ENCODE measurements at regions not wholly inside any gene's neighbourhood (a gene's known extent, or its start where the extent isn't known, plus 50 kb on each side); places are given as distances from the start of the nearest gene placed in this dataset.

GRCh38 chr12:33690562-33690961 lies 250.9 kb upstream of the SYT10 start:
- Histone ChIP-seq H3K79me2 (replicated peaks; ENCODE audit: insufficient read depth) (no peaks in the 10 kb centered on the region), H3K4me3 (no peak overlapping the region), H3K27me3 (ENCODE audit: insufficient read depth) (no peaks in the 10 kb centered on the region), H4K20me1 (replicated peaks; ENCODE audit: insufficient read depth) (no peaks in the 10 kb centered on the region), H2AFZ (no peak overlapping the region; the same call in 1 of the 2 replicates), H3K4me2 (no peak overlapping the region), H3K9me2 (ENCODE audit: insufficient read depth) (peaks cover 9% of the 10 kb centered on the region; the same call in 1 of the 2 replicates), H3K4me1 (ENCODE audit: insufficient read depth) (no peaks in the 10 kb centered on the region), H3K36me3 (ENCODE audit: insufficient read depth) (no peaks in the 10 kb centered on the region), H3F3A (replicated peaks; ENCODE audit: low read depth) (no peaks in the 10 kb centered on the region), H3K27ac (ENCODE audit: low read depth) (no peak overlapping the region)
- Mint-ChIP-seq H3K4me3 (no peak overlapping the region), H3K9me3 (peaks cover 3% of the 10 kb centered on the region; the same call in 1 of the 3 replicates), H3K36me3 (ENCODE audit: low read depth) (no peaks in the 10 kb centered on the region), H3K27ac (no peak overlapping the region), H3K4me1 (no peaks in the 10 kb centered on the region), H3K27me3 (ENCODE audit: insufficient read depth, low read depth, poor library complexity) (no peaks in the 10 kb centered on the region)
- ATAC-seq (no peak), DNase-seq (ENCODE audit: low spot score) (no peak)
- TF ChIP-seq, protein P1, sequence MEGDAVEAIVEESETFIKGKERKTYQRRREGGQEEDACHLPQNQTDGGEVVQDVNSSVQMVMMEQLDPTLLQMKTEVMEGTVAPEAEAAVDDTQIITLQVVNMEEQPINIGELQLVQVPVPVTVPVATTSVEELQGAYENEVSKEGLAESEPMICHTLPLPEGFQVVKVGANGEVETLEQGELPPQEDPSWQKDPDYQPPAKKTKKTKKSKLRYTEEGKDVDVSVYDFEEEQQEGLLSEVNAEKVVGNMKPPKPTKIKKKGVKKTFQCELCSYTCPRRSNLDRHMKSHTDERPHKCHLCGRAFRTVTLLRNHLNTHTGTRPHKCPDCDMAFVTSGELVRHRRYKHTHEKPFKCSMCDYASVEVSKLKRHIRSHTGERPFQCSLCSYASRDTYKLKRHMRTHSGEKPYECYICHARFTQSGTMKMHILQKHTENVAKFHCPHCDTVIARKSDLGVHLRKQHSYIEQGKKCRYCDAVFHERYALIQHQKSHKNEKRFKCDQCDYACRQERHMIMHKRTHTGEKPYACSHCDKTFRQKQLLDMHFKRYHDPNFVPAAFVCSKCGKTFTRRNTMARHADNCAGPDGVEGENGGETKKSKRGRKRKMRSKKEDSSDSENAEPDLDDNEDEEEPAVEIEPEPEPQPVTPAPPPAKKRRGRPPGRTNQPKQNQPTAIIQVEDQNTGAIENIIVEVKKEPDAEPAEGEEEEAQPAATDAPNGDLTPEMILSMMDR (conservative IDR thresholded peaks at IDR 0.05; ENCODE audit: low read depth in 2 of 2) = no peak
- no peak for TF ChIP-seq STAT1 (IDR thresholded peaks at IDR 0.05; ENCODE audit: unreplicated experiment)
- TF ChIP-seq EZH2phosphoT487 (IDR thresholded peaks at IDR 0.05; ENCODE audit: unreplicated experiment) = no peak
- TF ChIP-seq EZH2 (IDR thresholded peaks at IDR 0.05; ENCODE audit: low read depth, unreplicated experiment) = no peak
- TF ChIP-seq ZNF114 (CRISPR knock-in tag; IDR thresholded peaks at IDR 0.05) = no peak
- no peak for TF ChIP-seq NANOG (IDR thresholded peaks at IDR 0.05; ENCODE audit: borderline replicate concordance)
- no peak for TF ChIP-seq ZNF331 (CRISPR knock-in tag; IDR thresholded peaks at IDR 0.05; ENCODE audit: low read depth)
- TF ChIP-seq CREB1 (CRISPR knock-in tag; IDR thresholded peaks at IDR 0.05; ENCODE audit: low read depth) = no peak
- no peak for TF ChIP-seq POLR2AphosphoS5 (IDR thresholded peaks at IDR 0.05; ENCODE audit: low read depth)
- no peak for TF ChIP-seq JUNB (IDR thresholded peaks at IDR 0.05; ENCODE audit: unreplicated experiment)
- no peak for TF ChIP-seq ETS1 (IDR thresholded peaks at IDR 0.05)
- TF ChIP-seq, protein P2, sequence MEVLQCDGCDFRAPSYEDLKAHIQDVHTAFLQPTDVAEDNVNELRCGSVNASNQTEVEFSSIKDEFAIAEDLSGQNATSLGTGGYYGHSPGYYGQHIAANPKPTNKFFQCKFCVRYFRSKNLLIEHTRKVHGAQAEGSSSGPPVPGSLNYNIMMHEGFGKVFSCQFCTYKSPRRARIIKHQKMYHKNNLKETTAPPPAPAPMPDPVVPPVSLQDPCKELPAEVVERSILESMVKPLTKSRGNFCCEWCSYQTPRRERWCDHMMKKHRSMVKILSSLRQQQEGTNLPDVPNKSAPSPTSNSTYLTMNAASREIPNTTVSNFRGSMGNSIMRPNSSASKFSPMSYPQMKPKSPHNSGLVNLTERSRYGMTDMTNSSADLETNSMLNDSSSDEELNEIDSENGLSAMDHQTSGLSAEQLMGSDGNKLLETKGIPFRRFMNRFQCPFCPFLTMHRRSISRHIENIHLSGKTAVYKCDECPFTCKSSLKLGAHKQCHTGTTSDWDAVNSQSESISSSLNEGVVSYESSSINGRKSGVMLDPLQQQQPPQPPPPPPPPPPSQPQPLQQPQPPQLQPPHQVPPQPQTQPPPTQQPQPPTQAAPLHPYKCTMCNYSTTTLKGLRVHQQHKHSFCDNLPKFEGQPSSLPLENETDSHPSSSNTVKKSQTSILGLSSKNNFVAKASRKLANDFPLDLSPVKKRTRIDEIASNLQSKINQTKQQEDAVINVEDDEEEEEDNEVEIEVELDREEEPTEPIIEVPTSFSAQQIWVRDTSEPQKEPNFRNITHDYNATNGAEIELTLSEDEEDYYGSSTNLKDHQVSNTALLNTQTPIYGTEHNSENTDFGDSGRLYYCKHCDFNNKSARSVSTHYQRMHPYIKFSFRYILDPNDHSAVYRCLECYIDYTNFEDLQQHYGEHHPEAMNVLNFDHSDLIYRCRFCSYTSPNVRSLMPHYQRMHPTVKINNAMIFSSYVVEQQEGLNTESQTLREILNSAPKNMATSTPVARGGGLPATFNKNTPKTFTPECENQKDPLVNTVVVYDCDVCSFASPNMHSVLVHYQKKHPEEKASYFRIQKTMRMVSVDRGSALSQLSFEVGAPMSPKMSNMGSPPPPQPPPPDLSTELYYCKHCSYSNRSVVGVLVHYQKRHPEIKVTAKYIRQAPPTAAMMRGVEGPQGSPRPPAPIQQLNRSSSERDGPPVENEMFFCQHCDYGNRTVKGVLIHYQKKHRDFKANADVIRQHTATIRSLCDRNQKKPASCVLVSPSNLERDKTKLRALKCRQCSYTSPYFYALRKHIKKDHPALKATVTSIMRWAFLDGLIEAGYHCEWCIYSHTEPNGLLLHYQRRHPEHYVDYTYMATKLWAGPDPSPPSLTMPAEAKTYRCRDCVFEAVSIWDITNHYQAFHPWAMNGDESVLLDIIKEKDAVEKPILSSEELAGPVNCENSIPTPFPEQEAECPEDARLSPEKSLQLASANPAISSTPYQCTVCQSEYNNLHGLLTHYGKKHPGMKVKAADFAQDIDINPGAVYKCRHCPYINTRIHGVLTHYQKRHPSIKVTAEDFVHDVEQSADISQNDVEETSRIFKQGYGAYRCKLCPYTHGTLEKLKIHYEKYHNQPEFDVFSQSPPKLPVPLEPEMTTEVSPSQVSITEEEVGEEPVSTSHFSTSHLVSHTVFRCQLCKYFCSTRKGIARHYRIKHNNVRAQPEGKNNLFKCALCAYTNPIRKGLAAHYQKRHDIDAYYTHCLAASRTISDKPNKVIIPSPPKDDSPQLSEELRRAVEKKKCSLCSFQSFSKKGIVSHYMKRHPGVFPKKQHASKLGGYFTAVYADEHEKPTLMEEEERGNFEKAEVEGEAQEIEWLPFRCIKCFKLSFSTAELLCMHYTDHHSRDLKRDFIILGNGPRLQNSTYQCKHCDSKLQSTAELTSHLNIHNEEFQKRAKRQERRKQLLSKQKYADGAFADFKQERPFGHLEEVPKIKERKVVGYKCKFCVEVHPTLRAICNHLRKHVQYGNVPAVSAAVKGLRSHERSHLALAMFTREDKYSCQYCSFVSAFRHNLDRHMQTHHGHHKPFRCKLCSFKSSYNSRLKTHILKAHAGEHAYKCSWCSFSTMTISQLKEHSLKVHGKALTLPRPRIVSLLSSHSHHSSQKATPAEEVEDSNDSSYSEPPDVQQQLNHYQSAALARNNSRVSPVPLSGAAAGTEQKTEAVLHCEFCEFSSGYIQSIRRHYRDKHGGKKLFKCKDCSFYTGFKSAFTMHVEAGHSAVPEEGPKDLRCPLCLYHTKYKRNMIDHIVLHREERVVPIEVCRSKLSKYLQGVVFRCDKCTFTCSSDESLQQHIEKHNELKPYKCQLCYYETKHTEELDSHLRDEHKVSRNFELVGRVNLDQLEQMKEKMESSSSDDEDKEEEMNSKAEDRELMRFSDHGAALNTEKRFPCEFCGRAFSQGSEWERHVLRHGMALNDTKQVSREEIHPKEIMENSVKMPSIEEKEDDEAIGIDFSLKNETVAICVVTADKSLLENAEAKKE (CRISPR knock-in tag; IDR thresholded peaks at IDR 0.05) = no peak
